HL-60 (cell line): ENCODE measurements at regions not wholly inside any gene's neighbourhood (a gene's known extent, or its start where the extent isn't known, plus 50 kb on each side); places are given as distances from the start of the nearest gene placed in this dataset.

Experiments
- DNase-seq, 2 experiments: peaks; one replicate each; pipeline ENCODE4 v3.0.0-alpha.2; 2010 to 2020; ENCODE audit warnings: low read depth in 1 of 2, low spot score in 1 of 2
- H3K27ac ChIP-seq: fragments of 250-450 bp; sonication (Bioruptor Pico); replicated peaks from 2 replicates; pipeline ENCODE4 v1.5.1; 2020; ENCODE audit warnings: mild to moderate bottlenecking, moderate library complexity
- H3K27me3 ChIP-seq: fragments of 250-450 bp; sonication (Bioruptor Pico); 2 replicates; pipeline ENCODE4 v1.5.1; 2021; ENCODE audit warnings: mild to moderate bottlenecking, moderate library complexity; ENCODE audit not compliant: insufficient read depth, poor library complexity, severe bottlenecking
- H3K4me3 ChIP-seq: replicated peaks from 2 replicates; pipeline ENCODE4 v1.5.1; 2011; ENCODE audit warnings: mild to moderate bottlenecking, control low read depth, low read length; ENCODE audit not compliant: insufficient read depth
- CTCF ChIP-seq: IDR thresholded peaks from one replicate; pipeline ENCODE4 v1.5.1; 2011; ENCODE audit warnings: low read length, control low read depth, inconsistent platforms; ENCODE audit not compliant: insufficient read depth
- GABPA ChIP-seq: IDR thresholded peaks from 2 replicates; pipeline ENCODE4 v1.6.1; 2012; ENCODE audit warnings: low read depth
- POLR2AphosphoS5 ChIP-seq: IDR thresholded peaks from 2 replicates; pipeline ENCODE4 v1.6.1; 2012; ENCODE audit warnings: low read depth
- REST ChIP-seq: IDR thresholded peaks from 2 replicates; pipeline ENCODE4 v1.6.1; 2012; ENCODE audit warnings: low read depth; ENCODE audit not compliant: insufficient replicate concordance
- SPI1 ChIP-seq: IDR thresholded peaks from 2 replicates; pipeline ENCODE4 v1.6.1; 2012; ENCODE audit warnings: low read depth, mild to moderate bottlenecking, borderline replicate concordance

- H3K4me3 ChIP-seq, result no peak overlapping the region
- no peak for DNase-seq
- H3K27ac ChIP-seq, result no peak overlapping the region
- no peaks in the 10 kb centered on the region for H3K27me3 ChIP-seq
- TF ChIP-seq CTCF (no peak), REST (no peak), POLR2AphosphoS5 (no peak), GABPA (no peak), SPI1 (no peak)
Observed at GRCh38 chr2:446963-447530, 159.2 kb upstream of the ALKAL2 start.

GRCh38 chr2:446303-446874 is 158.5 kb upstream of the ALKAL2 start:
- TF ChIP-seq GABPA (no peak), POLR2AphosphoS5 (no peak)
- DNase-seq, result no peak
- H3K4me3 ChIP-seq, result no peak overlapping the region
- H3K27me3 ChIP-seq, result no peaks in the 10 kb centered on the region
- H3K27ac ChIP-seq, result no peak overlapping the region

- DNase-seq, result no peak
- no peak overlapping the region for H3K27ac ChIP-seq
- TF ChIP-seq CTCF (no peak), POLR2AphosphoS5 (no peak), SPI1 (no peak), REST (no peak), GABPA (no peak)
- H3K4me3 ChIP-seq, result no peak overlapping the region
- H3K27me3 ChIP-seq, result no peaks in the 10 kb centered on the region
Observed at GRCh38 chr2:445896-446295, 158.0 kb upstream of the ALKAL2 start.

GRCh38 chr2:444937-445884 is 157.3 kb upstream of the ALKAL2 start:
- TF ChIP-seq GABPA, result no peak
- TF ChIP-seq CTCF, result no peak
- no peak for TF ChIP-seq SPI1
- no peak for TF ChIP-seq POLR2AphosphoS5
- no peak for TF ChIP-seq REST
- no peak overlapping the region for H3K27ac ChIP-seq
- no peak overlapping the region for H3K4me3 ChIP-seq
- no peaks in the 10 kb centered on the region for H3K27me3 ChIP-seq
- no peak for DNase-seq
